ENCODE measurements at regions not wholly inside any gene's neighbourhood (a gene's known extent, or its start where the extent isn't known, plus 50 kb on each side); places are given as distances from the start of the nearest gene placed in this dataset.

DNA sequence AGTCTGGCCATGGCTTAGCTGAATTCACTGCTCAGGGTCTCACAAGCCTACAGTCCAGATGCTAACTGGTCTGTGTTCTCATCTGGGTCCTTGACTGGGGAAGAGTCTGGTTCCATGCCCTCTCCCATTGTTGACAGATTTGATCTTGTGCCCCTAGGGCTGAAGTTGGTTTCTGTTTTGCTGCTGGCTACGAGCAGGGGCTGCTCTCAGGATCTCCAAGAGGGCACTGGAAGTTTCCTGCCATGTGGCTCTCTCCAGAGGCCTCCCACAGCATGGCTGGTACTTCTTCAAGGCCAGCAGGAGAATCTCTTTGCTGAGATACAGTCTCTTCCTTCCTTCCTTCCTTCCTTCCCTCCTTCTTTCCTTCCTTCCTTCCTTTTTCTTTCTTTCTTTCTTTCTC lies 78.1 kb downstream of the SPP2 start:
- TF ChIP-seq, protein P1, sequence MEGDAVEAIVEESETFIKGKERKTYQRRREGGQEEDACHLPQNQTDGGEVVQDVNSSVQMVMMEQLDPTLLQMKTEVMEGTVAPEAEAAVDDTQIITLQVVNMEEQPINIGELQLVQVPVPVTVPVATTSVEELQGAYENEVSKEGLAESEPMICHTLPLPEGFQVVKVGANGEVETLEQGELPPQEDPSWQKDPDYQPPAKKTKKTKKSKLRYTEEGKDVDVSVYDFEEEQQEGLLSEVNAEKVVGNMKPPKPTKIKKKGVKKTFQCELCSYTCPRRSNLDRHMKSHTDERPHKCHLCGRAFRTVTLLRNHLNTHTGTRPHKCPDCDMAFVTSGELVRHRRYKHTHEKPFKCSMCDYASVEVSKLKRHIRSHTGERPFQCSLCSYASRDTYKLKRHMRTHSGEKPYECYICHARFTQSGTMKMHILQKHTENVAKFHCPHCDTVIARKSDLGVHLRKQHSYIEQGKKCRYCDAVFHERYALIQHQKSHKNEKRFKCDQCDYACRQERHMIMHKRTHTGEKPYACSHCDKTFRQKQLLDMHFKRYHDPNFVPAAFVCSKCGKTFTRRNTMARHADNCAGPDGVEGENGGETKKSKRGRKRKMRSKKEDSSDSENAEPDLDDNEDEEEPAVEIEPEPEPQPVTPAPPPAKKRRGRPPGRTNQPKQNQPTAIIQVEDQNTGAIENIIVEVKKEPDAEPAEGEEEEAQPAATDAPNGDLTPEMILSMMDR (IDR thresholded peaks at IDR 0.05; ENCODE audit: low read depth, low read length, poor library complexity, severe bottlenecking) = no peak
- TF ChIP-seq EZH2phosphoT487 (IDR thresholded peaks at IDR 0.05; ENCODE audit: borderline replicate concordance, low read length) = no peak
